Fibroblast of skin of back (primary cell): ENCODE measurements at regions not wholly inside any gene's neighbourhood (a gene's known extent, or its start where the extent isn't known, plus 50 kb on each side); places are given as distances from the start of the nearest gene placed in this dataset.
"Not testable (repeated sequence)": the region's sequence is repeated elsewhere in the genome, so short reads cannot be mapped to it uniquely, and the experiment has no call there.

Source experiments
- DNase-seq: peaks from one replicate; pipeline ENCODE4 v3.0.0-alpha.2; 2013

- DNase-seq, result no peak
Measured at GRCh38 chrX:113892401-113892800, 691.5 kb upstream of the HTR2C start.

- DNase-seq, result no peak
Measured at GRCh38 chrX:113873056-113873455, 710.8 kb upstream of the HTR2C start.

DNA sequence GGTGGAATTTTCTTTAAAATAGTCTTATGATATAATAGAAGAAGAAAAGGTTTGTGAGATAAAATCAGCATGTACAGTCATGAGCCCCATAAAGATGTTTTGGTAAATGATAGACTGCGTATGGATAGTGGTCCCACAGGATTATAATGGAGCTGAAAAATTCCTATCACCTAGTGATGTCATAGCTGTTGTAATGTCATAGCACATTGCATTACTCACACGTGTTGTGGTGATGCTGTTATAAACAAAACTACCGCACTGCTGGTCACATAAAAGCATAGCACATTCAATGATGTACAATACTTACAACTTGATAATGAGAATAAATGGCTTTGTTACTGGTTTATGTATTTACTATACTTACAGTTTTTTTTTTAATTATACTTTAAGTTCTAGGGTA is 715.2 kb upstream of the HTR2C start:
- no peak for DNase-seq

DNA sequence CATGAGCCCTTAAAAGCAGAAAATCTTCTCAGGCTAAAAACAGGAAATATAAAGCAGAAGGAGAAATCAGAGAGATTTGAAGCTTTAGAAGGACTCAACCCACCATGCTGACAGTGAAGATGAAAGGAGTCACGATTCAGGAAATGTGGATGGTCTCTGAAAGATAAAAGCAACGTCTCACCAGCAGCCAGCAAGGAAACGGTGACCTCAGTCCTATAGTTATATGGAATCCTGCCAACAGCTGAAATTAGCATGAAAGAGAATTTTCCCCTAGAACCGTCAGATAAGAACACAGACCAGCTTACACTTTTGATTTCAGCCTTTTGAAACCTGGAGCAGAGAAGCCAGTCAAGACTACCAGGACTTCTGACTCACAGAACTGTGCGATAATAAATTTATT is 715.7 kb upstream of the HTR2C start:
- DNase-seq, result no peak

GRCh38 chrX:113849408-113849807 is 734.5 kb upstream of the HTR2C start:
- DNase-seq, result no peak

DNA sequence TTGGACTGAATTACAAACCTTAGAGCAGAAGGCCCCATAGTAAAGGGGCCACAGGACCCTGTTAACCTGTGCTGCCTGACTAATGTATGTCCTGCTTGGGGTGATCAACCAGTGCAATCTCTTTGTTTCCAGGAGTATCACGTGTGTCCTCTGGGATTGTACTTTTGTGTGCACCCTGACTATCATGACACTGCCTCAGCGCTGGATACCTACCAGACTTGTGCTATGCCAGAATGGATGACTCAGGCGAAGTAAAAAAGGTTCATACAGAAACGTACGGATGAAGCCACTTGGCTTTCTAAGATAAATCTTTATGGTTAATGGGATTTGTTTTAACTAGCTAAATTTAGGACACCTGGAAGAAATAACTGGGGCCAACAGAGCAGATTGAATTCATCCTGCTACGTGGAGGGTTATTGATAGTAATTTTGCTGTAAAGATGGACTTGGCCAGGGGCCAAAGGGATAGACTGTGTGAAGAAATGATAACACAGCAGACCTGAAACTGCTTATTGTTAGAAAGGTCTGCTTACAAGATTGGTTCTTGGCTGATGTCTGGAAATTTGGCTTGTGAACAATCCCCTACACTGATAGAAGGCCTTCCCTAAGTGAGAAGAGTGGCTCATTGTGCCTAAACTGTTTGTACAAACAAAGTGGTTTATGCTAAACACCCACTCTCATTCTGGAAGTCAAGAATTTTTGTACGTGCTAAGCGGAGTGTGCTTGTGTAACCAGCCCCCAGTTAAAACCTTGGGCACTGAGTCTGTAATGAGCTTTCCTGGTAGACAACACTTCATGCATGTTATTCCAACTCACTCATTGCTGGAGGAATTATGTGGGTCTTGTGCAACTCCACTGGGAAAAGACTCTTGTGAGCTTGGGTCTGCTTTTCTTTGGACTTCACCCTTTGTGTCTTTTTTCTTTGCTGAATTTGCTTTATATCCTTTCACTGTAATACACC is 750.5 kb upstream of the HTR2C start:
- DNase-seq, result no peak

GRCh38 chrX:113828470-113828869 is 755.4 kb upstream of the HTR2C start:
- no peak for DNase-seq

- no peak for DNase-seq
Measured at GRCh38 chrX:113818346-113818745, 765.5 kb upstream of the HTR2C start.

GRCh38 chrX:113804819-113805218 is 779.1 kb upstream of the HTR2C start:
- no peak for DNase-seq

- no peak for DNase-seq
Measured at GRCh38 chrX:113804291-113804690, 779.6 kb upstream of the HTR2C start.

- no peak for DNase-seq
Measured at GRCh38 chrX:113802837-113803236, 781.0 kb upstream of the HTR2C start.

GRCh38 chrX:113800955-113801354 is 782.9 kb upstream of the HTR2C start:
- no peak for DNase-seq

DNA sequence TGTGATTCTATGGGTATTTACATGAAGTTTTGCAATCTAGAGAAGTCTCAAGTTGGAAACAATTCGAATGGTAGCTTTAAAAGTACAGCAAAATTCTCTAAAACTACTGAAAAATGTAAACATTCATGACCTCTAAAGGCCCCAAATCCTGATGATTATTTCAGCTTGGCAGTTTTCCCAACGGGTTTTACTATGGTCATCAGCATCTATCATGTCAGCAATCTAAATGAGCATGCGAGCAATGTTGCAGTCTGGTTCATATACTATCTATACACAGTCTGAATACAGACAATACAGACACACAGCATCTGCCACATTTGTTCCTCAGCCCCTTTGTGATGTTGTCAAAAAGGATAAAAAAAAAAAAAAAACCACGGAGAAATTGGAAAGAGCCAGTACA is 790.3 kb upstream of the HTR2C start:
- DNase-seq, result no peak

DNA sequence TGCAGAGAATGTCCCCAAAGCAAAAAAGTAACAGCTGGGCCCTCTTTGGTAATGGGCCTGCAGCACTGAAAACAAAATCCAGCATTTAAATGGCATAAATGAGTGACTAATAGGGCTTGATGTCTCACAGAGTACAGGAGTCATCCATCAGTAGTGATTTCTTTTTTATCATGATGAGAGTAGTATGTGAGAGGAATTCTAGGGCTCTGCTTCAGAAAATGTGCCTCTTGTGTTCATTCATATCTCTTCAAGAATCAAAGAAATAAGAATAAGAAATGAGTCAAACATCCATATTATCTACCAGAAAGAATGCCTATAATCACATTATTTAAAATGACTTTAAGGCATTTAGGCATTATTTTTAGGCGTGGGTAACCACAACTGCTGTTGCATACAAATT is 792.9 kb upstream of the HTR2C start:
- no peak for DNase-seq

GRCh38 chrX:113784754-113785153 is 799.1 kb upstream of the HTR2C start:
- not testable (repeated sequence) for DNase-seq

GRCh38 chrX:113770806-113771205 is 813.1 kb upstream of the HTR2C start:
- no peak for DNase-seq

DNA sequence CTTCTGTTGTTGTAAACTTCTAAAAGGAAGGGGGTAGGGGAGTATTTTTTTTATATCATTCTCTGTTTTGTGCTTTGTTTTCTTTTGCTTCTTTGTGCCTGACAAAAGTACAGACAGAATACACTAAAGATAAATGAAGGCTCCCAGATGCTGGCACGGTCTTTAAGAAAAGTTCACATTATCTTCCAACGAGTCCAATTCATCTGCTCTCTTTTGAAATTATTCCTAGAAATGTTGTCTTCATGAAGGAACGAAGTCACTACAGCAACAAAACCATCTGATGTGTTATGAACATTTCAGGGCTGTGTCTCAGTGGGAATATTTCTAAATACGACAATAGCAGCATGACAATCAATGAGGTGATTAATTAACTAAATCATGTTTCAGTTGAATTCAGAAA is 813.8 kb upstream of the HTR2C start:
- no peak for DNase-seq

DNA sequence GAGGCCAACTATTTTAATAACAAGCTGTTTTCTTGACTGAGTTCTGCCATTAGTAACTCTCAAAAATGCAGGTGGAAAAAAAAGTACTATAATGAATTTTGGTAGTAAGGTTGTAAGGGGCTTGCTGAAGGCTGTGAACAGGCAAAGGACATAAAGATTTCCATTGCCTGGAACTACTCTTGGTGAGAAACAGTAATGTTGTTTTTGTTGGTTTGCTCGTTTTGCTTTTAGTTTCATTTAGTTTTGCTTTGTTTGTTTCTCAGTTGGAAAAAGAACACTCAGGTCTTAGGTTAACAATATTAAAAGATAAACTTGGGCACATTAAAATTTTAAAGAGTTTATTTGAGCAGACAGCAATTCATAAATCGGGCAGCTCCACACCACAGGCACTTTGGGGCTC is 824.5 kb upstream of the HTR2C start:
- no peak for DNase-seq

- no peak for DNase-seq
Measured at GRCh38 chrX:113747274-113747973, 836.5 kb upstream of the HTR2C start.

- no peak for DNase-seq
Measured at GRCh38 chrX:113743069-113743468, 840.8 kb upstream of the HTR2C start.

GRCh38 chrX:113741744-113742143 is 842.1 kb upstream of the HTR2C start:
- peak; percentile 0 for DNase-seq

- no peak for DNase-seq
Measured at GRCh38 chrX:113728937-113729336, 854.9 kb upstream of the HTR2C start.

DNA sequence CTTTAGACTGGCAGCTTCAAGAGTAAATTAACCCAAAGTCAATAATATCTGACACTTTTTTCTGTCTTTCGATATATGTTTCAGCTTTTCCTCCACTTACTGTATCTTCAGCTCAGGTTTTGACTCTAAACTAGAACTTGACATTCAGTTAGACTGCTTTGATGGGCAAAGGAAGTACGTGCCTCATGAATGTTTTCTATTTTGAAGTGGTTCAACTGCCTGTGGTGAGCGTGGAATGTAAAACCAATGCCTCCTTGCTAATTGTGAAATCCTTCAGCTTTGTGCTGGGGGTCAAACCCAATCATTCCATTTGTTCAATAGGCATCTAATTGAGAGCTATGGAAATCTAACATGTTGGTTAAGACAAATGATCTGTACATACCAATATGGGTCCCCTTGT is 857.0 kb upstream of the HTR2C start:
- no peak for DNase-seq

DNA sequence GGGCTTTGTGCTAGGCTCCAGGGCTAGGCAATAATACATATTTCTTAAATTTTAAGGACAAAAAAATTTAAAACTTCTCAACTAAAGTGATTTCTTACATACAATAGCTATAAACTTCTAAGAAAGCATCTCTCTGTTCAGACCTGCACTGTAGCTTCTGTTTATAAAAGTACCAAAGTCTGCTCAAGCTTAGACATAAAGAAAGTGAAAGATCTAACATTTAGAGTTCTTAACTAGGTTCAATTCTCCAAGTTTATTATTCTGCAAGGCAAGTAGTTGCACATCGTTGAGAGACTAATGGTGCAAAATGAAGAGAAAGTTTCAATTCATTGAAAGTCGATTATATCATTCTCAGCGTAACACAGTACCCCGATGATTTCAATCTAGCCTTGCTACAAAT is 857.4 kb upstream of the HTR2C start:
- no peak for DNase-seq
